GM12801 (cell line): ENCODE measurements at regions not wholly inside any gene's neighbourhood (a gene's known extent, or its start where the extent isn't known, plus 50 kb on each side); places are given as distances from the start of the nearest gene placed in this dataset.

Experiments used
- CTCF ChIP-seq: IDR thresholded peaks from one replicate; pipeline ENCODE4 v1.5.1; 2011; ENCODE audit warnings: control low read depth; ENCODE audit not compliant: insufficient read length; ENCODE audit errors: extremely low read depth

GRCh38 chr13:99873832-99874430, 97.6 kb downstream of the ZIC5 start:
- TF ChIP-seq CTCF = no peak

DNA sequence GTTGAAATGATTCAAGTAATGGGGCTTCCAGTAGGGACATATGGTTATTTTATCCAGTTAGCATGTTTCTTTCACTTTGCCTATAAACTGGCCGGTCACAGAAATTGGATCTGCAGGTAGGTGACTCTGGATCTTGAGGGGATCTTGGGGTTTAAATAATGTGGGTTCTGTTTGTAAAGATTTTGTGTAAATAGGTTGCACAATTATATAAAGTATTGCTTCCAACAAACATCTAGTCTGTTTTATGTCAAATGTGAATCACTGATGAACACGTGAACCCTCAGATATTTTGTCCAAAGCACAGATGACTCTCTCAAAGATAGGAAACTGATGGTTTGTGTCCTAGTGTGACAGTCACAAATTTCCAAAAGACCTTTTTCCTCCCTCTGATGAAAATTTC, 98.4 kb downstream of the ZIC5 start:
- no peak for TF ChIP-seq CTCF

DNA sequence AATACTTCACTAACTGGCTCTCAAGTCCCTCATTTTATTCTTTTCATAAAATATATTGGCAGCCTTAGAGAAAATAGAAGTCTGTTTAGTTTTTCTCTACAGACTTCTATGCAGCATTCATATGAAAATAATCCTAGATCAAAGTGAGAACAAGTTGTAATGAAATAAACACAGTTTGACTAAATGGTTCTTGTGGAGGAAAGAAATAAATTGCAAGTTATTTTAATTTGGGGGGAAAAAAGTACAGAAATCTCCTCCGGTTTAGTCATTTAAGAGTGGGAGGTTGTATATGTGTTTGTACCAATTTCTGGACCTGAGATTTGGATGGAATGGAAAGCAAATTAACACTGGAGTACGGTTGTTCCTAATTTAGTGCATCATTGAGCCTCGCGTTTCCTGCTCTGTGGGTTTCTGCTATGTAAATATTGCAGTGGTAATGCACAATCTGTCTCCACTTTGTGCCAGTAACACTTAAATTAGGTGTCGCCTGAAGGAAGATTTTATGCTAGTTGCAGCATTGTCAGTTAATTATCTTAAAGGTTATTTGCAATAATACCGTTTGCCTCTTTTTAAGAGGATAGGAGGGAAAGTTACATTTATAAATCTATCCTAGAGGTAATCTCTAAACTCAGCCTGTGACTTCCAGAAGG, 100.2 kb downstream of the ZIC5 start:
- no peak for TF ChIP-seq CTCF

DNA sequence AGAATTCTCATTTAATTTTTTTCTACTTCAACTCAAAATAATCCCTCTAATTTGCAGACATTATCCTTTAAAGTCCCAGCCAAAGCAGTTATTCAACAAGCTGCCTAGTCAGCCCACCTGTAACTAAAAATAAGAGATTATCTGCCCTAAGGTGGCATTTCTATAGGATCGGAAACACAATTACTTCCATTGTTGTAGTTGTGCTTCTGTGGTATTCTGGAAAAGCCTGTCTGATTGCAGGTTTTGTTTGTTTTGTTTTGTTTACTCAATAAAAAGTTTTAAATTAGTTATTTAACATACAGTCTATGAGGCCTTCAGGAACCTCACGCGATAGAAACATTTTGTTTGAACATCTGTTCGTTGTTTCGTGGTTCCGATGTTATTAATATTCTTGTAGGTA, 101.0 kb downstream of the ZIC5 start:
- no peak for TF ChIP-seq CTCF

DNA sequence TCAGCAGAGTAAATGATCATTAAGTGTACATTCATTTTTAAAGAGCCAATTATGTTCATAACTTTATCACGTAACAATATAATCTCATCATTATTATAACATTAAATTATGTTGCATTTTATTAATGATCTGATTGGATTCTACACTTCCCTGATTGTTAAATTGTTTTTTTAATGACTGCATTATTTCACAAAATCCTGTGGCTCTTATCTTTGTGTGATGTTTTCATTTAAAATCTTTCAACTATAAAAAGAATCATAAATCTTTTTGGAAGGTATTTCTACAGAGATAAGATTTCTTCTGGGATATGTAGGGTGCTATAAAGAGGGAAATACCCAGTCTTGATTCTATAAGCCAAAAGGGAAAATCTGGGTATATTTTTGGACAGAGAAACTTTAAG, 101.7 kb downstream of the ZIC5 start:
- TF ChIP-seq CTCF = no peak

DNA sequence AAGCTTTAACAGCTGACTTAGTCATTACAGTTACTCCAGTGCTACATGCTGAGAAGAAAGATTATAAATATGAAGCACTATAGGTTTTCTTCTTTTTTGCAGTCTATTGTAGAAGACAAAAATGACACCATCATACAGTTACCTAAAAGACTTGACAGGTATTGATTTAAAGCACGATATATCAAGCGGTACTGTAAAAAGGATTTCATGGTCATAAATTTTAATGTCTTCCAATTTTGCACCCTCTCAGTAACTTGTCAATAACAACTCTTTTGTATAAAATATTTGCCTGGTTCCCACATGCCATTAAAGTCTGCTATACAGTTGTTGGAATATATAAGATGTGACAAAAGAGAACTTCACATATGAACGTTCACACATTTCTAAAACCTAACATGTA, 102.8 kb downstream of the ZIC5 start:
- no peak for TF ChIP-seq CTCF

GRCh38 chr13:99867535-99868257, 103.9 kb downstream of the ZIC5 start:
- no peak for TF ChIP-seq CTCF
